ENCODE measurements at regions not wholly inside any gene's neighbourhood (a gene's known extent, or its start where the extent isn't known, plus 50 kb on each side); places are given as distances from the start of the nearest gene placed in this dataset.

DNA sequence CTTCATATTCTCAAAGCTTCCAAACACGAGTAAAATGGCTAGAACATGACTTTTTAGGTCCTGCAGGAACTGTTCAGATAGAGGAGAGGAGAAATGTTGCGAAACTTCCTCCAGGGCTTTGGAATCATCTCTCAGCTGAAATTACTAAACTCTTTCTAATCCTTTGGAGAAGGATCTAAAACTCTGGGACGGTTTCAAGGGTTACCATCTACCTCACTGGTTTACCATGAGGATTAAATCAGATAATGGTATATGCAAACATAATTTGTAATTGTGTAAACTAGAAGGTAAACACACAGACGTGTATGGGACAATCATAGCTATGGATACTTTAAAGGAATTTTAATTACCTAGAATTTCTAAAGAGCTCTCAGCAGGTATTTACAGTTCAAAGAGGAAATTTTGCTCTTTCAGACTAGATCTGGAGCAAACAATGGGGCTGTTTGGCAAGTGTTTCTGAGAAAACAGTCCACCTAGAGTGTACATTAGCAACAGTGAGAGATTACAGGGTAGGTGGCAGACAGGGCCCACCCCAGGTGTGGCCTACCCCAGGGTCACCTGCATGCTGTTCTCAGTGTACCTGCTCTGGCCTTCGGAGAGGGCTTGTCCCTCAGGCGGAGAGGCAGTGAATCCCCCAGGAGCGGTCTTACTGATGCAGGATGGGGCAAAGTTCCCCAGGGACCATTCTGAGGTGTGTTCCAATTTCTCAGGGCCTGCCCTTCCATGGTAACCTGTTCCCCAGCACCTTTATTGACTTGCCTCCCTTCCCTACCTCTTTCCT, 124.7 kb upstream of the MAX start:
- Mint-ChIP-seq H3K27ac (ENCODE audit: low read depth, unreplicated experiment) (peak overlapping the region; percentile 68), H3K4me1 (ENCODE audit: insufficient read depth, unreplicated experiment) (peaks cover 35% of the 10 kb centered on the region), H3K27me3 (ENCODE audit: insufficient read depth, unreplicated experiment) (no peaks in the 10 kb centered on the region)

DNA sequence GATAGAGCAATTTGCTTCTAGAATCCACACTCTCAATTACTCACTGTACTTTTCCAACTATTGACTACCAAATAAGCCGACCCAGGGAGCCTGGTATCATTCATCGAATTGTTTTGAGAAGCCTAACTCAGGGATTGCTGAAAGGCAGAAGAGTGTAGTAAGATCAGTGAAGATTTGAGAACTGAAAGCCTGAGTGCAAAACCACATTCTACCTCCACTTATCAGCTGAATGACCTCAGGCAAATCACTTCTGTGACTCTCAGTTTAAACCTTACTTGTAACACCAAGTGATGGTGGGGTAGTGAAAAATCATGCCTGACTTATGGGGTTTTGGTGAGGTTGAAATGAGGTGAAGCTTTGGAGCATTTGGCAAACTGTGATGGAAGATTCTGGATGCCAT, 126.1 kb upstream of the MAX start:
- POLR2A ChIA-PET: interaction anchor here (2.4 kb wide), 1 partner anchor 184 kb away, joined by 13 read pairs; the partner anchor contains the start of gene FUT8
- intact Hi-C loops (cut with micrococcal nuclease): no loop called here
- no peak for DNase-seq (ENCODE audit: unreplicated experiment)

More for the DNA sequence above, 124.7 kb upstream of the MAX start:
- BruUV-seq (replicated peaks): no TSS peak
- peak; percentile 70 for DNase-seq (ENCODE audit: unreplicated experiment)
- intact Hi-C loops (cut with micrococcal nuclease): no loop called here
- TF ChIP-seq, protein P1, sequence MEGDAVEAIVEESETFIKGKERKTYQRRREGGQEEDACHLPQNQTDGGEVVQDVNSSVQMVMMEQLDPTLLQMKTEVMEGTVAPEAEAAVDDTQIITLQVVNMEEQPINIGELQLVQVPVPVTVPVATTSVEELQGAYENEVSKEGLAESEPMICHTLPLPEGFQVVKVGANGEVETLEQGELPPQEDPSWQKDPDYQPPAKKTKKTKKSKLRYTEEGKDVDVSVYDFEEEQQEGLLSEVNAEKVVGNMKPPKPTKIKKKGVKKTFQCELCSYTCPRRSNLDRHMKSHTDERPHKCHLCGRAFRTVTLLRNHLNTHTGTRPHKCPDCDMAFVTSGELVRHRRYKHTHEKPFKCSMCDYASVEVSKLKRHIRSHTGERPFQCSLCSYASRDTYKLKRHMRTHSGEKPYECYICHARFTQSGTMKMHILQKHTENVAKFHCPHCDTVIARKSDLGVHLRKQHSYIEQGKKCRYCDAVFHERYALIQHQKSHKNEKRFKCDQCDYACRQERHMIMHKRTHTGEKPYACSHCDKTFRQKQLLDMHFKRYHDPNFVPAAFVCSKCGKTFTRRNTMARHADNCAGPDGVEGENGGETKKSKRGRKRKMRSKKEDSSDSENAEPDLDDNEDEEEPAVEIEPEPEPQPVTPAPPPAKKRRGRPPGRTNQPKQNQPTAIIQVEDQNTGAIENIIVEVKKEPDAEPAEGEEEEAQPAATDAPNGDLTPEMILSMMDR (IDR thresholded peaks at IDR 0.05; ENCODE audit: unreplicated experiment): no peak
- Mint-ChIP-seq H3K4me3 (ENCODE audit: unreplicated experiment) (no peak overlapping the region), H3K9me3 (ENCODE audit: unreplicated experiment) (no peaks in the 10 kb centered on the region), H3K36me3 (ENCODE audit: insufficient read depth, unreplicated experiment) (no peaks in the 10 kb centered on the region)
- ChIA-PET POLR2A (interaction anchor here (0.6 to 2.4 kb wide), 7 partner anchors 8 to 751 kb away, joined by 3 to 13 read pairs (median 3); partner anchors contain the start of gene FUT8), CTCF (interaction anchor here (0.6 to 4.1 kb wide), 7 partner anchors 16 to 1457 kb away, joined by 3 to 23 read pairs (median 4); partner anchors contain the start of gene FUT8)

DNA sequence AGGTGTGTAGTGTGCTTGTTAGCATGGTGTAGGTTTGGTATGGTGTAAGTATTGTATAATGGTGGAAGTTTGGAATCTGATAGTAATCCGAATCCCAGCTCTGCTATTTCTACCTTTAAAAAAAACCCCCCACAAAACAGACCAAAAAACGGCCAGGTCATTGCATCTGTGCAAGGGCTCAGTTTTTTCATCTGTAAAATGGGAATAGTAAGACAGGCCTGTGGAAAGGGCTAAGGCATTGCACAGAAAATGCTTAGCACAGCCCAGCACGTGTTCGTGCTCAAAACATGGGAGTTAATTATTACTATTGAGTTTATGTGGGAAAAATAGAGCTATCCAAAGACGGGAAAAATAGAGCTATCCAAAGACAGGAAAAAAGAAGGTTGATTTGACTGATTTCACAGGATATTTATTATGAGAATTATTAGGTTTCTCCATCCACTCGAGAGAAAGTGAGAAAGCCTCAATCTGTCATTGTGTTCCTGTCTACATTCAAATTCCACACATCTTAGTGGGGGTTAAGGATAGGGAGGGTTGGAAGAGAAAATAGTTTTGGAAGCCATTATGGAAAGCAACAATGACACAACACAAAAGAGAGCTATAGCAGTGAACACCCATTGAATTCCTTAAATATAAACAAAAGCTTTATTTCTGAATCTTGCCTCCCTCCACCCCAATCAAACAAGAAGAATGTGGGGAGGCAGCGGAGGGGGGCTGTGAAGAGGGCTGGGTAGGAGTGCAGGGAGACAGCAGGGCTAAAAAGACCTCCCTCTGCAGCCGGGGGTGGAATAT, 126.8 kb upstream of the MAX start:
- ChIA-PET POLR2A (interaction anchor here (0.6 kb wide), 1 partner anchor 831 kb away, joined by 3 read pairs; no protein-coding TSS in a partner anchor), CTCF (interaction anchor here (0.7 kb wide), 1 partner anchor 747 kb away, joined by 3 read pairs; no protein-coding TSS in a partner anchor)
- Mint-ChIP-seq H3K4me3 (ENCODE audit: unreplicated experiment) (no peak overlapping the region), H3K27ac (ENCODE audit: low read depth, unreplicated experiment) (peak overlapping the region; percentile 44), H3K4me1 (ENCODE audit: insufficient read depth, unreplicated experiment) (peaks cover 29% of the 10 kb centered on the region), H3K27me3 (ENCODE audit: insufficient read depth, unreplicated experiment) (no peaks in the 10 kb centered on the region), H3K9me3 (ENCODE audit: unreplicated experiment) (no peaks in the 10 kb centered on the region), H3K36me3 (ENCODE audit: insufficient read depth, unreplicated experiment) (no peaks in the 10 kb centered on the region)
- intact Hi-C loops (cut with micrococcal nuclease): no loop called here
- TF ChIP-seq, protein P1 (IDR thresholded peaks at IDR 0.05; ENCODE audit: unreplicated experiment): no peak
- no peak for DNase-seq (ENCODE audit: unreplicated experiment)
- BruUV-seq (replicated peaks): no TSS peak

More for the DNA sequence above, 126.1 kb upstream of the MAX start:
- Mint-ChIP-seq H3K27ac (ENCODE audit: low read depth, unreplicated experiment) (no peak overlapping the region), H3K27me3 (ENCODE audit: insufficient read depth, unreplicated experiment) (no peaks in the 10 kb centered on the region), H3K9me3 (ENCODE audit: unreplicated experiment) (no peaks in the 10 kb centered on the region), H3K4me1 (ENCODE audit: insufficient read depth, unreplicated experiment) (peaks cover 29% of the 10 kb centered on the region), H3K36me3 (ENCODE audit: insufficient read depth, unreplicated experiment) (no peaks in the 10 kb centered on the region), H3K4me3 (ENCODE audit: unreplicated experiment) (no peak overlapping the region)
- no TSS peak for BruUV-seq (replicated peaks)
- TF ChIP-seq, protein P1 (IDR thresholded peaks at IDR 0.05; ENCODE audit: unreplicated experiment): no peak
- CTCF ChIA-PET: interaction anchor here (0.6 kb wide), 1 partner anchor 1236 kb away, joined by 3 read pairs; no protein-coding TSS in a partner anchor

Data from MCF 10A (cell line).